Bone marrow (tissue), 2 donors: ENCODE measurements at regions not wholly inside any gene's neighbourhood (a gene's known extent, or its start where the extent isn't known, plus 50 kb on each side); places are given as distances from the start of the nearest gene placed in this dataset.
"Not testable (repeated sequence)": the region's sequence is repeated elsewhere in the genome, so short reads cannot be mapped to it uniquely, and the experiment has no call there.

Experiments
- DNase-seq, 2 donors: peaks; one replicate each; lab custom pipeline; 2025; lab: John Stamatoyannopoulos, UW

DNA sequence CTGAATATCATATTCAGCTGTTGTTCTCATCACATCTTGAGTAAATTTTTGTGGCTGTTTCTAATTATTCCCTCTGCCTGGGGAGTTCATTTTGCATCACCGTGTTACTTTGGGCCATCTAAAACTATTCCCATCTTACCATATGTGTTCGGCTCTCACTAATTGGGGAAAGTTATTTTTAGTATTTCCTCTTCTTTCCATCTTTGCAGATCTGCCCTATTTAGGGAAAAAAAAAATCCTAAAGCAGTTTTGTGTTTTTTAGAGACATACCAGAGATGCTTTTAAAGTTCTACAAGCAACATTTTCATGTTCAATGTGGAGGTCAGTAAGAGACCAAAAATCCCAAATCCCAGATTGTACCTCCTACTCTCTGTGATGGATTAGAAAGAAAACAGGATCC is 111.3 kb upstream of the NDUFV2 start:
- no peak for DNase-seq

DNA sequence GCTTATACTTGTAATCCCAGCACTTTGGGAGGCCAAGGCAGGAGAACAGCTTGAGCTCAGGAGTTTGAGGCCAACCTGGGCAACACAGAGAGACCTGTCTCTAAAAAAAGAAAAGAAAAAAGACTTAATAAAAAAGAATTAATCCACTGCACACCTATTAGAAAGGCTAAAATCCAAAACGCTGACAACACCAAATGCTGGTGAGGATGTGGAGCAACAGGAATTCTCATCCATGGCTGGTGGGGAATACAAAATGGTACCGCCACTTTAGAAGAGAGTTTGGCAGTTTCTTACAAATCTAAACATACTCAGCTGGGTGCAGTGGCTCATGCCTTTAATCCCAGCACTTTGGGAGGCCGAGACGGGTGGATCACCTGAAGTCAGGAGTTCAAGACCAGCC is 110.0 kb upstream of the NDUFV2 start:
- DNase-seq: not testable (repeated sequence)

DNA sequence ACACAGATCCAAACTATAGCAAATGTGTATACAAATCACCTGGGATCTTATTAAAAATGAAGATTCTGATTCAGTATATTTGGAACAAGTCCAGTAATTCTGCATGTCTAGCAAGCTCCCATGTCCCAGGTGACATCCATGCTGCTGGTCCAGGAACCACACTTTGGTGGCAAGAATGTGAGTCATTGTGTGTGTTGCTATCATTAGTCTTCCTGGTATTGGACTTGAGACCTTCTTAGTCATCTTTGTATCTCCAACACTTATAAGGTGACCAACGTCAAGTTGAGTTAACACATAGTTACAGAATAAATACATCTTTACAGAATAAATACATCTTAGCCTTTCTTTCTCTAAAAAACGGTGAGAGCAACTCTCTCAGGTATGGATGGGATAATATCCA is 107.9 kb upstream of the NDUFV2 start:
- no peak for DNase-seq

DNA sequence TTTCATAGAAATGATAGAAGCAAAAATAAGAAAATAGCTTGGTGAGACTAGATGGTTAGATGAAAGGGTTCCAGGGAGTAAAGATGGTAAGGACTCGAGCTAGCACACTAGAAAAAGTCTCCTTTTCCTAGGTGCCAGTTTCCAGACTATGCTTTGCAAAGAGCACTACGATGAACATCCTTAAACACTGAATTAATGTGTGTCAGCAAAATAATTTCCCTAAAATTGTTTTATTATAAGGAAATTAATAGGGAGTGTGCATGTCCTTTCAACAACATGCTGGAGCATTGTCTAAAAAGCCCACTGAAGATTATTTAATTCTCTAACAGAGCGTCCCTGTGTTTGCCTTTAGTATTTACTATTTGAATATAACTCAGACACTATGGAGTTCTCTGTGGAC is 107.4 kb upstream of the NDUFV2 start:
- DNase-seq: no peak

DNA sequence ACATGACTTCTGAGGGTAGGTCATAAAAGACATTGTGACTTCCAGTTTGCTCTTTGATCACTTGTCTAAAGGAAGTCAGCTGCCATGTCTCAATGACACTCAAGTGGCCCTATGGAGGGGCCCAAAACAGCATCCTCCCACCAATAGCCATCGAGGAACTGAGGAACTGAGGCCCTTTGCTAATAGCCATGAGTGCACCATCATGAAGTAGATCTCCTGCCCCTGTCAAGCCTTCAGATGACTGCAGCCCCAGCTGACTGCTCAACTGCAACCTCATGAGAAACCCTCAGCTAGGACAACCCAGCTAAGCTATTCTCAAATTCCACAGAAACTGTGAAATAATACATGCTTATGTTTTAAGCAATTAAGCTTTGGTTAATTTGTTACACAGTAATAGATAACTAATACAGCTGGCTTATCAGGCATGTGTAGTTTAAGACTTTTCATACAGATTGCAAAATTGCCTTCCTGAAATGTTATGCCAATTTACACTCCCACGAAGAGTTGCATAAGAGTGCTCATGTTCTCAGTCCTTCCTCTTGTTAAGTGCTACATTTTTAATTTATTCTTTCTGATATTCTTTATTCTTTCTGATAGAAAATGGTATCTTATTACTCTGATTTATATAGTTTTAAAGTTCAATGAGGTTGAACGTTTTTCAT is 105.6 kb upstream of the NDUFV2 start:
- DNase-seq: no peak

DNA sequence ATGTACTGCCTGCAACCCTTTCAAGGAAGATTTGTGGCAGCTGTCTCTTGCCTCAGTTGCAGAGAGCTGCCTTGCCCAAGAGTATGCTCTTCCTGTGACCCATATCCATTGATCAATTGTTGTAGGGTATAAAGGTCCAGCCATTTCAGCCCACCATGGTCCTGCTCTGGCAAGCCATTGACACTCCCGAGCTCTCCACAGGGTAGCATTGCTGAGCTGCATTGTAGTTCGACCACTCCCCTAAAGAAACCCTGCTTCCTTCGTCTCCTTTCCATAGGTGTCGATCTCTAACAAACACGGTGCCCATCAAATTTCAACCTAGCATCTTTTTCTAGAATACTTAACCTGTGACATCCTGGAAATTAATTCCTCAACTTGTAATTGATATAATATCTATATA is 104.9 kb upstream of the NDUFV2 start:
- no peak for DNase-seq

DNA sequence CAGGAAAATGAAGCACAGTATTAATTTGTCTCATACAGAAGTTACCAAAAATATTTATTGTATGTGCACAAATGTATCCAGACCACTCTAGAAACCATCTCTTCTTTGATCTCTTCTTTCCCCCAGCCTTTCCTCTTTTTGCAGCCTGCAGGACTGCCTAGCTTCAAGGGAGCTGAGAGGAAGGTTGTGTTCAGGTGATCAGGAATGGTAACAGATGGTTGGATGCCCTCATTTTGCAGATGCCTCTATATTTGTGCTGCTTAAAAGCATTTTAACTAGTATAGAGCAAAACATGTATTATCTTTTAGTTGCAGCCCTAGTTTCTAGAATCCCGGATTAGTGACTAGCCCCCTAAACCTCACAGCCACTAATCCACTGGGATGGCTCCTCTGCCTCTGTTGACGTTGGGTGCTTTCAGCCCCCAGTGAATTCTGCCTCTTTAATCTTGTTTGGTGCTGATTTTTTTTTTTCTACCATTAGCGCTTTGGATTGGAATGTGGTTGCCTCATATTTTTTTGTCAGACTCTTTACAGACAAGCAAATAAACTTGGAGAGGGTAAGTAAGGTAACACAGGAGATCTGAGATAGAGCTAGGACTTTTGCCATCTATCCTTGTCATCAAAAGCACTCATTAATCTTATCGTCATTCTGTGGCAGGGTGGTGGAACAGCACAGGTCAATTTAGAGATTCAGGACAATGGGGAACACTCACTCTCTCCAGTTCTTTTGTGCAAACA is 103.8 kb upstream of the NDUFV2 start:
- no peak for DNase-seq

DNA sequence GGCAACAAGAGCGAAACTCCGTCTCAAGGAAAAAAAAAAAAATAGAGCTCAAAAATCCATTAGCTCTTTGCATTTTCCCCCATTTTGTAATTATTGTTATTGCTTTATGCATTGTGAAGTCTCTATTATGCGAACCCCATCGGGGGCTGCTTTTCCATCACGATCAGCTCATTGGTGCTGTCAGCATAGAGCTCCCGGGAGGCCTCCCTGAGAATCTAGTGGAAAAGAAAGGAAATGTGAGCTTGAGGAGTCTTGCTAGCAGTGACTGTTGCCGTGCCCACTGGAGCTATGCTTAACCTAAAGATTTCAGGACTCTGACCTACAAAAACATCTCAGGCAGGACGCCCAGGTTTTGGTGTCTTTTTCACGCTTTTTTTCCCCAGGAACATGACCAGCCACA is 102.6 kb upstream of the NDUFV2 start:
- no peak for DNase-seq

DNA sequence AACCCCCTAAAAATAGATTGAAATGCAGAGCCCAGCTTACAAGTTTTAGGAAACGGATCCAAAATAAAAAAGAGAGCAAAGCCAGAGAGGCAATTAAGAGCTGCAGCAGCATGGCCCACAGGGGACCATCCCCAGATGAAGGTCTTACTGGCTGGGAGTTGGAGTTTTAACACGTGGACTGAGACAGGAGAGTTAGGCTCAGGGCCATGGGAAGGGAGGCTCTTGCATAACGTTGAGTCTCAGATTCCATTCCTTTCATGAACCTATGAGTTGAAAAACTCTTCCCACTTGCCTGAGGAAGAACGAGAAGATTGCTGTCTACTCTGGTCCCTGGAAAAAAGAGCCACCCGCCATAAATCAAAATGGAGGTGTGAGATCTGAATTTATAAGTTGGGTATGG is 101.8 kb upstream of the NDUFV2 start:
- DNase-seq: no peak

DNA sequence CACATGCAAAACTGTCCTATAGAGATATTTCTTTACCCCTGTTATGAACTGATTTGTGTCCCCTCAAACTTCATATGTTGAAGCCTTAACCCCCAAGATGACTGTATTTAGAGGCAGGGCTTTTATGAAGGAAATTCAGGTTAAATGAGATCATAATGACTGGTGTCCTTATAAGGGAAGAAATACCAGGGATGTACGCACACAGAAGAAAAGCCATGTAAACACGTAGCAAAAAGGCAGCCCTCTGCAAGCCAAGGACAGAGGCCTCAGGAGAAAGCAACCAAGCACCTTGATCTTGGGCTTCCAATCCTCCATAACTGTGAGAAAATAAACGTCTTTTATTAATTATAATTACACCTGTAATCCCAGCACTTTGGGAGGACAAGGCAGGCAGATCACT is 101.3 kb upstream of the NDUFV2 start:
- DNase-seq: no peak

DNA sequence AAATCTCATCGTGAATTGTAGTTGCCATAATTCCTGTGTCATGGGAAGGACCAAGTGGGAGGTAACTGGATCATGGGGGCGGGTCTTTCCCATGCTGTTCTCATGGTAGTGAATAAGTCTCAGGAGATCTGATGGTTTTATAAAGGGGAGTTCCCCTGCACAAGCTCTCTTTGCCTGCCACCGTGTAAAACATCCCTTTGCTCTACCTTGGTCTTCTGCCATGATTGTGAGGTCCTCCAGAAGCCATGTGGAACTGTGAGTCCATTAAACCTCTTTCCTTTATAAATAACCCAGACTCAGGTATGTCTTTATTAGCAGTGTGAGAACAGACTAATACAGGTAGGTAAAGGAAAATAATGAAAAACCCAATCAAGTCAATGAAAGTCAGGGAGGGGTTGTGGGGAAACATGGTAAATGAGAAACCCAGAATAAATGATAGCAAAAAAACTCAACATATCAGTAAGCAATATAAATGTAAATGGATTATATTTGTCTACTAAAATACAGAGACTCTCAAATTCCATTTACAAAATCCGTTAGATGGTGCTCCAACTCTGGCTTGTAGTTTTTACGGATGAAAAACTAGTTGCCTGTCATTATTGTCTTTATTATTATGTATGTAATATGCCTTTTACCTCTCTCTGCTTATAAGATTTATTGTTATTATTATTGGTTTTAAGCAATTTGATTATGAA is 98.9 kb upstream of the NDUFV2 start:
- no peak for DNase-seq

DNA sequence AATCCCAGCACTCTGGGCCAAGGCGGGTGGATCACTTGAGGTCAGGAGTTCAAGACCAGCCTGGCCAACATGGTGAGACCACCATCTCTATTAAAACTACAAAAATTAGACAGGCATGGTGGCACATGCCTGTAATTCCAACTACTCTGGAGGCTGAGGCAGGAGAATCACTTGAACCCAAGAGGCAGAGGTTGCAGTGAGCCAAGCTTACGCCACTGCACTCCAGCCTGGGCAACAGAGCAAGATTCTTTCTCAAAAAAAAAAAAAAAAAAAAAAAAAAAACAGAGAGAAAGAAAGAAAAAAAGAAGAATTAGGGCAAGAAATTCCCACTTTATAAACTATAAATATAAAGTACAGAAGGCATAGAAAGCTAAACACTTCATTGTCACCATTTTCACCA is 98.2 kb upstream of the NDUFV2 start:
- not testable (repeated sequence) for DNase-seq

DNA sequence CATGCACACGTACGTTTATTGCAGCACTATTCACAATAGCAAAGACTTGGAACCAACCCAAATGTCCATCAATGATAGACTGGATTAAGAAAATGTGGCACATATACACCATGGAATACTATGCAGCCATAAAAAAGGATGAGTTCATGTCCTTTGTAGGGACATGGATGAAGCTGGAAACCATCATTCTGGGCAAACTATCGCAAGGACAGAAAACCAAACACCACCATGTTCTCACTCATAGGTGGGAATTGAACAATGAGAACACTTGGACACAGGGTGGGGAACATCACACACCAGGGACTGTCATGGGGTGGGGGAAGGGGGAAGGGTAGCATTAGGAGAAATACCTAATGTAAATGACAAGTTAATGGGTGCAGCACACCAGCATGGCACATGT is 94.8 kb upstream of the NDUFV2 start:
- not testable (repeated sequence) for DNase-seq

DNA sequence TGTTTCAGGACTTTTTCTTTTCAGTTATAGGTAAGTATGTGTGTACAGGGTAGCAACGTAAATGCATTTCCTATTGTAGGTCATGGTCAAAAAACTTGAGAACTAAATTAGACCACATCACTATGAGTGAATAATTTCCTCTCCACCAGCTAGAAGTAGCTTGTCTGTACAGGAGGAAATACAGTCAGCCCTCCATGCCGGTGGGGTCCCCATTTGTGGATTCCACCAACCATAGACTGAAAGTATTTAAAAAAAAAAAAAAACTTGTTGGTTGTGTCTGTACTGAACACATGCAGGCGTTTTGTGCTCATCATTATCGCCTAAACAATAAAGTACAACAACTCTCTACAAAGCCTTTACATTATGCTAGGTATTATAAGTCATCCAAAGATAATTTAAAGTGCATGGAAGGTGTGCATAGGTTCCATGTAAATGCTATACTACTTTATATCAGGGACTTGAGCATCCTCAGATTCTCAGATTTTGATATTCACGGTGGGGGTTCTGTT is 94.2 kb upstream of the NDUFV2 start:
- DNase-seq: no peak

DNA sequence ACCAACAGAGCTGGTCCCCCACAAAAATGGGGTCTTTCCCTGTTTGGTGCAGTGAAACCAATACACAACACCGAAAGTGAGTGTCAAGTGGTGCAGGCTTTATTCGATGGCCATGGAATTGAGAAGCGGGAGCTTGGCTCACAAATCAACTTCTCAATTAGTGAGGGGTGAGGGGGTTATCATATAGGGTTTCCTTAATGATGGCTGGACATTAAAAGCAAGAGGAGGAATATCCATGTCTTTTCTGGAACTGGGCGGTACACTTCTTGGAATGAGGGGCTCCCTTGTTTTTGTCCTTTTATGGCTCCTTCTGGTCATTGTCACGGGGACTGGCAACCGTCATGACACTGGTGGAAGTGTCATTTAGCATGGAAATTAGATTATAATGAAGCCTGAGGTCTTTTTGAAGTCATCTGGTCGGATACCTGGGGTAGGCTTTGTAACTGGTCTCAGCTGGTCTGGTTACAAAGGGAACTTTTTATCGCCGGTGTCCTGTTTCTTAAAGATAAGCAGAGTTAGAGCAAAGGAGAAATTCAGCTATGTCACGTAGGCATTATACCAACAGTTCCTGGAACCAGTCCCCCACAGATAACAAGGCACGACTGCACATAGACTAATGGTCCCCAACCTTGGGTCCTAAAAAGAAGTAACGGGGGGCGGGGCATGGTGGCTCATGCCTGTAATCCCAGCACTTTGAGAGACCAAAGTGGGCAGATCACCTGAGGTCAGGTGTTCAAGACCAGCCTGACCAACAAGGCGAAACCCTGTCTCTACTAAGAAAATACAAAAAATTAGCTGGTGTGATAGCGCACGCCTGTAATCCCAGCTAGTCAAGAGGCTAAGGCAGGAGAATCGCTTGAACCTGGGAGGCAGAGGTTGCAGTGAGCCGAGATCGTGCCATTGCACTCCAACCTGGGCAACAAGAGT is 93.5 kb upstream of the NDUFV2 start:
- DNase-seq: no peak

DNA sequence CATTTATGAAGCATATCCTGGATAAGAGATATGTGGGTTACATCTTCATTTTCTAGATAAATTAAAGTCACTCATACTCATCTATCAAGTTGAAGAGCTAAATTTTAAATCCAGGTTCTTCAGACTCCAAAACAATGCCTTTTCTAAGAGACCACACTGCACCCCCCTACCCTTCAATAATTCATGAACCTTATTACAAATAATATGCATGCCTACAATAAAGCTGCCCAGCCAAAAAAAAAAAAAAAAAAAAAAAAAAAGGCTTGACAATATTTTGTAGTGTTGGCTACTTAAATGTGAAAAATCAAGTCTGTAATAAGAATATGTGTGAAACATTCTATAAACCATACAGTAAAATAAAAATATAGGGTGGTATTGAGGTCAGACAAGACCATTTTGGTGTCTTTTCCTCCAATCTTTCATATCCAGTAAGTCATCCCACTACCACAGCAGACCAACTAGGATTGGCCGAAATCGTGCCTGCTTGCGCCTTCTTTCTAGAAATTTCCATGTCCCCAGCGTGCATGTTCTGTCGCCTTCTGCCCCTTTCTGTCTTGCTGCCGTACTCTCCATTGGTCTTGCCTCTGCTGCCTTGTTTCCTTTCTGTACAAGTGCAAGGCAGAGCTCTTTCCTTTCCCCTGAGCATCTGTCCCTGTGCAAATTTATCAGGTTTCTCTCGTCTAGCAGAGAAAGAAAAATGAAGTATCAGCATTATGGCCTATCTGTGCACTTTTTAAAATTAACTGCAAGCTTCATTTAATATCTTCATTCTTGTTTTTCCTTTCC is 92.6 kb upstream of the NDUFV2 start:
- no peak for DNase-seq

DNA sequence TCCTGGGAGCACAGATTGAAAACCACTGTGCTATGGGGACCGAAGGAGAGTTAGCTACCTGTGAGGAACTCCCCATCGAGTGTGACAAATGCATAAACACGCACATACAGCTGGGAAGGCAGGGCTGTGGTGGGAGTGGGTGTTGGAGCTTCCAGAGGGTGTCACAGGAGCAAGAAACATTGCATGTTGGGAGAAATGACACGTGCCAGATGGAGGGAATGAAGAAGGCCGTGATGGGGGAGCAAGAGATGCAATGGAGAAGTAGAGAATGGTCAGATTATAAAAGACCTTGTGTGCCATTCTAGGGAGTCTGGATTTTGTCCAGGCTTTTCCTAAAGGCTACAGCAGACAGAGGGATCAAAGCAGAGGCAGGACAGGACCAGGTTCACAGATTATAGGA is 91.1 kb upstream of the NDUFV2 start:
- DNase-seq: no peak

DNA sequence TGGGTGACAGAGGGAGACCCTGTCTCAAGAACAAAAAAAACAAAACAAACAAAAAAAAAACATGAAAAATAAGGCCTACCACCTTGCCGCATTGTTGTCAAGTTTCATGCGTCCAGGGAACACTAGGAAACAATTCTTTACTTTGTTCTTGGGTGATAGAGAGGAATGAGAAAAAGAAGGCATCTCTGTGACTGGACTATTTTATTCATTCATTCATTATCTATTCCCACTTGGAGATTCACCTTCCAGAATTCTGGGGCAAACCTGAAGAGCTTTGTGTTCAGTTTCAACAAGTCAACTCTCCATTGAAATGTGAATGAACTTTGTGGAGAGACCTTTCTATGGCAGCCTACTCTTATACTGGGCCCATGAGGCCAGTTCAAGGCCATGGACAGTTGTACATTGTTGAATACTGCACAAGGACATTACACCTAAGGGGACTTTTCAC is 88.5 kb upstream of the NDUFV2 start:
- no peak for DNase-seq

DNA sequence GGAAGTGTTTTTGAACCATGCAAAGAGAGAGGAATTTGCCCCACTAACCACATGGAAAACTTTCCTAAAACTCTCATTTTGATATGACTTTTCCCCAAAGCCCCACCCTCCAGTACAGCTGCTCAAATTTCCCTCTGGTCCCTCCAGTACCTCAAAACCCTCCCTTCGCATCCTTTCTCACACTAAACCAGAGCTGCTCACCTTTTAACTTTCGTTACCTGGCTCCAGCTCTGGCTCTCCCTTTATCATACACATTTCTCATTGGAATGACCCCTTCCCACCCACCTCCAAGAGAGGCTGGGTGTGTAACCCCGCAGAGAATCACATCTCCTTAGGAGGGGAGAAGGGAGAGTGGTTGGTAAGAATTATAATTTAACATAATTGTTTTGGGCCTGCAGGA is 86.8 kb upstream of the NDUFV2 start:
- DNase-seq: no peak

DNA sequence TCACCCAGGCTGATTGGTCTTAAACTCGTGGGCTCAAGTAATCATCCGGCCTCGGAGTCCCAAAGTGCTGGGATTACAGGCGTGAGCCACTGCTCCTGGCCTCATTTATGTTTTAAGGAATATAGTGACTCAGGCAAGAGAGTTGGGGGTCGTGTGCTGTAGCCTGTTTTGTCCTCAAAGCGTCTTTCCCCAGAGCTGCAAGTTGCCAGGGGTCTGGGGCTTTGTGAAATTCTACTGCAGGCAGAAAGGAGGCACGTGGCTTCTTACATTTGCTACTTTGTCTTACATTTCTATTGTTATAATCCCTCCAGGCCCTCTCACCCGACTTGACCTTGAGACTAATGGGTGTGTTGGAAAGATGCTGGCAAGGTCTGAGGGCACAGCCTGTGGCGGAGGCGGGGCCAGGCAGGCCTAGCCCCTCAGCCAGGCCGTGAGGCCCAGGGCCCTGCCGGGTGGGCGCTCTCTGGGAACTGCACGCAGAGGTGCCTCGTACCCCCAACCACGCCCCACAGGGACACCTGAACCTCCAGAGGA is 85.8 kb upstream of the NDUFV2 start:
- peak in 1 of 2 donors; percentile 66 for DNase-seq
